Fibroblast of the aortic adventitia (primary cell): ENCODE measurements at regions not wholly inside any gene's neighbourhood (a gene's known extent, or its start where the extent isn't known, plus 50 kb on each side); places are given as distances from the start of the nearest gene placed in this dataset. TPM values are rescaled to one million over a fixed set of nuclear protein-coding genes. Genes with fewer than 3 reads are reported as not detected.

ENCODE experiments used
- DNase-seq: peaks from one replicate; pipeline ENCODE4 v3.0.0-alpha.2; 2010; ENCODE audit warnings: low read depth
- H3K4me3 ChIP-seq: 2 replicates; pipeline ENCODE4 v1.5.1; 2011; ENCODE audit warnings: low read depth, mild to moderate bottlenecking, control low read depth, low read length, moderate library complexity
- small RNA-seq: library from RNA; depleted of rRNA; stranded (forward); fragments of <200 nt; gene quantifications from one replicate; pipeline ENCODE3, GENCODE V24; 2012
- TF ChIP-seq, protein P1 (sequence below): IDR thresholded peaks from 2 replicates; pipeline ENCODE4 v1.5.1; 2011; ENCODE audit warnings: mild to moderate bottlenecking, low read length, control low read depth, inconsistent platforms; ENCODE audit not compliant: insufficient read depth

- H3K4me3 ChIP-seq, result no peak overlapping the region
- TF ChIP-seq, protein P1, sequence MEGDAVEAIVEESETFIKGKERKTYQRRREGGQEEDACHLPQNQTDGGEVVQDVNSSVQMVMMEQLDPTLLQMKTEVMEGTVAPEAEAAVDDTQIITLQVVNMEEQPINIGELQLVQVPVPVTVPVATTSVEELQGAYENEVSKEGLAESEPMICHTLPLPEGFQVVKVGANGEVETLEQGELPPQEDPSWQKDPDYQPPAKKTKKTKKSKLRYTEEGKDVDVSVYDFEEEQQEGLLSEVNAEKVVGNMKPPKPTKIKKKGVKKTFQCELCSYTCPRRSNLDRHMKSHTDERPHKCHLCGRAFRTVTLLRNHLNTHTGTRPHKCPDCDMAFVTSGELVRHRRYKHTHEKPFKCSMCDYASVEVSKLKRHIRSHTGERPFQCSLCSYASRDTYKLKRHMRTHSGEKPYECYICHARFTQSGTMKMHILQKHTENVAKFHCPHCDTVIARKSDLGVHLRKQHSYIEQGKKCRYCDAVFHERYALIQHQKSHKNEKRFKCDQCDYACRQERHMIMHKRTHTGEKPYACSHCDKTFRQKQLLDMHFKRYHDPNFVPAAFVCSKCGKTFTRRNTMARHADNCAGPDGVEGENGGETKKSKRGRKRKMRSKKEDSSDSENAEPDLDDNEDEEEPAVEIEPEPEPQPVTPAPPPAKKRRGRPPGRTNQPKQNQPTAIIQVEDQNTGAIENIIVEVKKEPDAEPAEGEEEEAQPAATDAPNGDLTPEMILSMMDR, result no peak
- DNase-seq, result no peak
Observed at GRCh38 chr20:41669708-41670263, 51.6 kb upstream of the CHD6 start.

DNA sequence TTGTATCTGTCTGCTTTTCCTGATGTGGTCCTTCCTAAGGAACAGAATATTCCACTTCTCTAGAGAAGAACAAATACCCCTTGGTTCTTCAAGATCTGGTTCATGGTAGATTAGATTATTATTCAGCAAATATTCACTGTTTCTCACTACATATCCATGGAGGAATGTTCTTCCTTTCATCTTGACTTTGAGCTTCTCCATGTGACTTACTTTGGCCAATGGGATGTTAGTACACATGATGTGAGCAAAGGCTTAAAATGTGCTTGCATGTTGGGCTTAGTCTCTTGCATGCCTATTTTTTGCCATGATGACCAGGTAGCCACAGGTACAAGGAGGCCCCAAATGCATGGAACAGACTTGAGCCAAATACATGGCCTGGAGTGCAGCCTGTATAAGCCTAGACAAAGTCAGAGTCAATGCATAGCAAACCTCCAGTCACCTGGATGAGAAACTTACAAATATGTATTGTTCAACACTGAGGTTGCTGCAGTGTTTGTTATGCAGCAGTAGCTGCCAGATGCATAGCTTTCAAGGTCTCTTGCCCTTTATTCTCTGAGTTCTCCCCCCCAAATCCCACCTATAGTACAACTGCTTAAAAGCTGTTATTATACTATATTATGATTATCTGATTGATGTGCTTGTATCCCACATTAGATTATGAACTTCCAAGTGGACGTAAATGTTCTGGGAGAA is 50.0 kb upstream of the CHD6 start:
- no peak for DNase-seq
- no peak overlapping the region for H3K4me3 ChIP-seq
- TF ChIP-seq, protein P1, result no peak

Small RNA genes lying in the stretch of these regions (small RNA-seq; reads per million reads assigned to genes)
- gene RF00568, result not detected
- not detected for gene RNU6-1018P
